ENCODE measurements at regions not wholly inside any gene's neighbourhood (a gene's known extent, or its start where the extent isn't known, plus 50 kb on each side); places are given as distances from the start of the nearest gene placed in this dataset.
"Not testable (repeated sequence)": the region's sequence is repeated elsewhere in the genome, so short reads cannot be mapped to it uniquely, and the experiment has no call there.

GRCh38 chr1:230550945-230551344, 91.3 kb upstream of the COG2 start:
- TF ChIP-seq CTCF (conservative IDR thresholded peaks at IDR 0.05); EZH2 (IDR thresholded peaks at IDR 0.05; ENCODE audit: low read depth): not testable (repeated sequence)
